HG03135 (cell line): ENCODE measurements at regions not wholly inside any gene's neighbourhood (a gene's known extent, or its start where the extent isn't known, plus 50 kb on each side); places are given as distances from the start of the nearest gene placed in this dataset.

Experiments used
- ATAC-seq: cut with Tn5 transposase; IDR thresholded peaks from one replicate; pipeline ENCODE4 v1.9.1; 2021; ENCODE audit warnings: mild to moderate bottlenecking, moderate library complexity; ENCODE audit not compliant: unreplicated experiment

GRCh38 chr15:69929905-69930630 lies 167.6 kb downstream of the TLE3 start:
- ATAC-seq: no peak

- ATAC-seq: no peak
Observed at GRCh38 chr15:69930754-69931153, 167.0 kb downstream of the TLE3 start.

GRCh38 chr15:69931156-69931555 lies 166.6 kb downstream of the TLE3 start:
- no peak for ATAC-seq

- ATAC-seq: no peak
Observed at GRCh38 chr15:69934607-69935006, 163.1 kb downstream of the TLE3 start.

GRCh38 chr15:69939513-69940440 lies 157.9 kb downstream of the TLE3 start:
- no peak for ATAC-seq

- ATAC-seq: no peak
Observed at GRCh38 chr15:69940441-69941300, 157.0 kb downstream of the TLE3 start.

- no peak for ATAC-seq
Observed at GRCh38 chr15:69941301-69941605, 156.5 kb downstream of the TLE3 start.

GRCh38 chr15:69941706-69942495 lies 155.8 kb downstream of the TLE3 start:
- ATAC-seq: no peak

GRCh38 chr15:69943637-69944036 lies 154.1 kb downstream of the TLE3 start:
- ATAC-seq: no peak

GRCh38 chr15:69945729-69946128 lies 152.0 kb downstream of the TLE3 start:
- ATAC-seq: no peak

- no peak for ATAC-seq
Observed at GRCh38 chr15:69946870-69947269, 150.8 kb downstream of the TLE3 start.

- ATAC-seq: no peak
Observed at GRCh38 chr15:69947394-69947793, 150.3 kb downstream of the TLE3 start.

GRCh38 chr15:69949485-69949884 lies 148.2 kb downstream of the TLE3 start:
- no peak for ATAC-seq

- ATAC-seq: no peak
Observed at GRCh38 chr15:69951256-69951897, 146.3 kb downstream of the TLE3 start.

GRCh38 chr15:69951898-69952555 lies 145.7 kb downstream of the TLE3 start:
- no peak for ATAC-seq

- no peak for ATAC-seq
Observed at GRCh38 chr15:69953051-69953450, 144.7 kb downstream of the TLE3 start.

GRCh38 chr15:69953816-69954215 lies 143.9 kb downstream of the TLE3 start:
- ATAC-seq: no peak

- no peak for ATAC-seq
Observed at GRCh38 chr15:69954666-69955065, 143.1 kb downstream of the TLE3 start.

GRCh38 chr15:69955240-69955894 lies 142.3 kb downstream of the TLE3 start:
- ATAC-seq: no peak
